Testis (tissue), 2 donors: ENCODE measurements at regions not wholly inside any gene's neighbourhood (a gene's known extent, or its start where the extent isn't known, plus 50 kb on each side); places are given as distances from the start of the nearest gene placed in this dataset.

Experiments
- DNase-seq: peaks from one replicate; pipeline ENCODE4 v3.0.0-alpha.2; 2019
- H3K27ac ChIP-seq, 2 donors: fragments of 200-600 bp; sonication (generic); one replicate each; pipeline ENCODE4 v1.5.1; 2019
- H3K27me3 ChIP-seq: fragments of 200-600 bp; sonication (generic); one replicate; pipeline ENCODE4 v1.5.1; 2019
- H3K36me3 ChIP-seq: fragments of 200-600 bp; sonication (generic); one replicate; pipeline ENCODE4 v1.5.1; 2017; ENCODE audit warnings: low read depth; ENCODE audit errors: missing control alignments
- H3K4me1 ChIP-seq: fragments of 200-600 bp; sonication (generic); one replicate; pipeline ENCODE4 v1.5.1; 2019
- H3K4me3 ChIP-seq, 2 donors: fragments of 200-600 bp; sonication (generic); one replicate each; pipeline ENCODE4 v1.5.1; 2017 to 2019
- H3K9me3 ChIP-seq: fragments of 200-600 bp; sonication (generic); one replicate; pipeline ENCODE4 v1.5.1; 2017
- CTCF ChIP-seq, 3 experiments: fragments of 450-650 bp in 2 of 3; fragments of 200-600 bp in 1 of 3; sonication (generic) in 1 of 3; IDR thresholded peaks; one replicate each; pipeline ENCODE4 v1.5.1; 2016 to 2019; ENCODE audit warnings: antibody characterized with exemption in 3 of 3, mild to moderate bottlenecking in 2 of 3, moderate library complexity in 1 of 3
- POLR2A ChIP-seq: fragments of 450-650 bp; IDR thresholded peaks from one replicate; pipeline ENCODE4 v1.6.1; 2017; ENCODE audit warnings: antibody characterized with exemption, mild to moderate bottlenecking, moderate library complexity
- WGBS, 2 donors: methylation state at CpG; one replicate each; pipeline ENCODE4 v1.1.5; 2018; 5-methylcytosine and 5-hydroxymethylcytosine counted together
- intact Hi-C: fragments of 100-400 bp; cut with DNase I; formaldehyde crosslinking; loops from one replicate; pipeline ENCODE4 v1.15.1; 2023; ENCODE audit warnings: low total_unique reads

GRCh38 chr11:92325416-92325815 is 100.8 kb downstream of the FAT3 start:
- intact Hi-C loops, result no loop called here
- TF ChIP-seq POLR2A (no peak), CTCF (IDR thresholded peaks at IDR 0.05) (no peak)
- no peak for DNase-seq

GRCh38 chr11:92329137-92329536 is 104.5 kb downstream of the FAT3 start:
- Histone ChIP-seq H3K9me3 (no peaks in the 10 kb centered on the region), H3K4me3 (no peak overlapping the region), H3K36me3 (no peaks in the 10 kb centered on the region), H3K4me1 (peaks cover 3% of the 10 kb centered on the region), H3K27me3 (no peaks in the 10 kb centered on the region), H3K27ac (no peak overlapping the region)
- TF ChIP-seq POLR2A, result no peak
- TF ChIP-seq CTCF (IDR thresholded peaks at IDR 0.05), result no peak
- intact Hi-C loops, result no loop called here
- 58 to 71% methylated on average over 2 of the region's 2 CpGs for WGBS, 2 donors
- no peak for DNase-seq

More at GRCh38 chr11:92325416-92325815, 100.8 kb downstream of the FAT3 start:
- 79 to 90% methylated on average over 3 of the region's 3 CpGs for WGBS, 2 donors
- Histone ChIP-seq H3K27me3 (no peaks in the 10 kb centered on the region), H3K27ac (no peak overlapping the region), H3K4me1 (peaks cover 3% of the 10 kb centered on the region), H3K4me3 (no peak overlapping the region), H3K36me3 (no peaks in the 10 kb centered on the region), H3K9me3 (no peaks in the 10 kb centered on the region)

- no peak overlapping the region for H3K4me3 ChIP-seq
- H3K27ac ChIP-seq, result no peak overlapping the region
- no peak for TF ChIP-seq CTCF (IDR thresholded peaks at IDR 0.05)
- TF ChIP-seq POLR2A, result no peak
- no peaks in the 10 kb centered on the region for H3K9me3 ChIP-seq
- no peaks in the 10 kb centered on the region for H3K27me3 ChIP-seq
- DNase-seq, result no peak
- 8 to 24% methylated on average over 2 of the region's 2 CpGs for WGBS, 2 donors
- intact Hi-C loops, result no loop called here
- no peaks in the 10 kb centered on the region for H3K36me3 ChIP-seq
- H3K4me1 ChIP-seq, result peaks cover 3% of the 10 kb centered on the region
These were observed 105.0 kb downstream of the FAT3 start for GRCh38 chr11:92329646-92330045.

GRCh38 chr11:92330114-92330513 is 105.5 kb downstream of the FAT3 start:
- intact Hi-C loops, result no loop called here
- no peak overlapping the region for H3K4me3 ChIP-seq
- 22 to 26% methylated on average over 2 of the region's 2 CpGs for WGBS, 2 donors
- H3K9me3 ChIP-seq, result no peaks in the 10 kb centered on the region
- no peaks in the 10 kb centered on the region for H3K27me3 ChIP-seq
- TF ChIP-seq CTCF (IDR thresholded peaks at IDR 0.05) (no peak), POLR2A (no peak)
- DNase-seq, result no peak
- H3K36me3 ChIP-seq, result no peaks in the 10 kb centered on the region
- H3K27ac ChIP-seq, result no peak overlapping the region
- peaks cover 3% of the 10 kb centered on the region for H3K4me1 ChIP-seq

GRCh38 chr11:92332986-92333385 is 108.4 kb downstream of the FAT3 start:
- TF ChIP-seq CTCF (IDR thresholded peaks at IDR 0.05) (no peak), POLR2A (no peak)
- Histone ChIP-seq H3K9me3 (no peaks in the 10 kb centered on the region), H3K36me3 (no peaks in the 10 kb centered on the region), H3K4me1 (peaks cover 3% of the 10 kb centered on the region), H3K27me3 (no peaks in the 10 kb centered on the region), H3K4me3 (no peak overlapping the region), H3K27ac (no peak overlapping the region)
- 35 to 61% methylated on average over 1 of the region's 1 CpG for WGBS, 2 donors
- DNase-seq, result no peak
- intact Hi-C loops, result no loop called here
